ENCODE measurements at regions not wholly inside any gene's neighbourhood (a gene's known extent, or its start where the extent isn't known, plus 50 kb on each side); places are given as distances from the start of the nearest gene placed in this dataset.

DNA sequence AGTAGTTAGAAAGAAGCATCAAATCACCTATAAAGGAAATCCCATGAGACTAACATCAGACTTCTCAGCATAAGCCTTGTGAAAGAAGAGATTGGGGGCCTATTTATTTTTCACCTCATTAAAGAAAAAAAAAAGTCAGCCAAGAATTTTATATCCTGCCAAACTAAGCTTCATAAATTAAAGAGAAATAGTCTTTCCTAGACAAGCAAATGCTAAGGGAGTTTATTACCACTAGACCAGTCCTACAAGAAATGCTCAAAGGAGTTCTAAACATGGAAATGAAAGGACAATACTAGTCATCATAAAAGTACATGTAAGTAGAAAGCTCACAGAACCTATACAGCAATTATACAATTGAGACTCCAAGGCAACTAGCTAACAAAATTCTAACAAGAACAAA is 96.5 kb upstream of the OLIG3 start (continued):
- TF ChIP-seq YY1 (IDR thresholded peaks at IDR 0.05) (no peak), RXRA (IDR thresholded peaks at IDR 0.05) (no peak), CTCF (IDR thresholded peaks at IDR 0.05; ENCODE audit: low read depth, low read length, missing input control) (no peak)

- H3K9me3 ChIP-seq (ENCODE audit: control insufficient read depth in 4 of 4, low read length in 3 of 4), result peaks cover 0 to 2% (median 0%) of the 10 kb centered on the region in 4 donors
- H3K27ac ChIP-seq (ENCODE audit: low read depth in 1 of 2, low read length in 2 of 2), result no peak overlapping the region
- WGBS, result 85% methylated on average over 4 of the region's 4 CpGs
These were observed 107.3 kb upstream of the OLIG3 start for GRCh38 chr6:137601471-137601870.

More at GRCh38 chr6:137601471-137601870, 107.3 kb upstream of the OLIG3 start:
- DNase-seq (ENCODE audit: low spot score), result no peak
- H3K9ac ChIP-seq (ENCODE audit: low read depth in 1 of 2, low read length in 2 of 2), result no peak overlapping the region
- no peaks in the 10 kb centered on the region for H3K36me3 ChIP-seq (ENCODE audit: control insufficient read depth in 4 of 4, insufficient read depth in 3 of 4, low read depth in 1 of 4, low read length in 3 of 4)
- H3K4me3 ChIP-seq (ENCODE audit: low read depth in 1 of 3, low read length in 3 of 3), result no peak overlapping the region
- TF ChIP-seq HNF4G (IDR thresholded peaks at IDR 0.05), result no peak
- TF ChIP-seq, protein P1, sequence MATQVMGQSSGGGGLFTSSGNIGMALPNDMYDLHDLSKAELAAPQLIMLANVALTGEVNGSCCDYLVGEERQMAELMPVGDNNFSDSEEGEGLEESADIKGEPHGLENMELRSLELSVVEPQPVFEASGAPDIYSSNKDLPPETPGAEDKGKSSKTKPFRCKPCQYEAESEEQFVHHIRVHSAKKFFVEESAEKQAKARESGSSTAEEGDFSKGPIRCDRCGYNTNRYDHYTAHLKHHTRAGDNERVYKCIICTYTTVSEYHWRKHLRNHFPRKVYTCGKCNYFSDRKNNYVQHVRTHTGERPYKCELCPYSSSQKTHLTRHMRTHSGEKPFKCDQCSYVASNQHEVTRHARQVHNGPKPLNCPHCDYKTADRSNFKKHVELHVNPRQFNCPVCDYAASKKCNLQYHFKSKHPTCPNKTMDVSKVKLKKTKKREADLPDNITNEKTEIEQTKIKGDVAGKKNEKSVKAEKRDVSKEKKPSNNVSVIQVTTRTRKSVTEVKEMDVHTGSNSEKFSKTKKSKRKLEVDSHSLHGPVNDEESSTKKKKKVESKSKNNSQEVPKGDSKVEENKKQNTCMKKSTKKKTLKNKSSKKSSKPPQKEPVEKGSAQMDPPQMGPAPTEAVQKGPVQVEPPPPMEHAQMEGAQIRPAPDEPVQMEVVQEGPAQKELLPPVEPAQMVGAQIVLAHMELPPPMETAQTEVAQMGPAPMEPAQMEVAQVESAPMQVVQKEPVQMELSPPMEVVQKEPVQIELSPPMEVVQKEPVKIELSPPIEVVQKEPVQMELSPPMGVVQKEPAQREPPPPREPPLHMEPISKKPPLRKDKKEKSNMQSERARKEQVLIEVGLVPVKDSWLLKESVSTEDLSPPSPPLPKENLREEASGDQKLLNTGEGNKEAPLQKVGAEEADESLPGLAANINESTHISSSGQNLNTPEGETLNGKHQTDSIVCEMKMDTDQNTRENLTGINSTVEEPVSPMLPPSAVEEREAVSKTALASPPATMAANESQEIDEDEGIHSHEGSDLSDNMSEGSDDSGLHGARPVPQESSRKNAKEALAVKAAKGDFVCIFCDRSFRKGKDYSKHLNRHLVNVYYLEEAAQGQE (IDR thresholded peaks at IDR 0.05), result no peak
- no peak for TF ChIP-seq ATF3 (IDR thresholded peaks at IDR 0.05)
- TF ChIP-seq SP1 (IDR thresholded peaks at IDR 0.05), result no peak
- no peak for TF ChIP-seq MAX (IDR thresholded peaks at IDR 0.05)
- no peak for TF ChIP-seq FOXA1 (IDR thresholded peaks at IDR 0.05)
- TF ChIP-seq YY1 (IDR thresholded peaks at IDR 0.05), result no peak
- no peak for TF ChIP-seq TAF1 (conservative IDR thresholded peaks at IDR 0.05)
- TF ChIP-seq RXRA (IDR thresholded peaks at IDR 0.05), result no peak
- TF ChIP-seq CTCF (IDR thresholded peaks at IDR 0.05; ENCODE audit: low read depth, low read length, missing input control), result no peak
- TF ChIP-seq GABPA (IDR thresholded peaks at IDR 0.05 in 1 of 2, conservative IDR thresholded peaks at IDR 0.05 in 1 of 2), result no peak
- TF ChIP-seq JUND (IDR thresholded peaks at IDR 0.05), result no peak
- no peak for TF ChIP-seq HNF4A (conservative IDR thresholded peaks at IDR 0.05)
- no peak for TF ChIP-seq NR2F2 (IDR thresholded peaks at IDR 0.05)
- TF ChIP-seq ZBTB33 (IDR thresholded peaks at IDR 0.05), result no peak
- no peak for TF ChIP-seq EGR1 (IDR thresholded peaks at IDR 0.05; ENCODE audit: low read depth in 2 of 2)
- no peak for TF ChIP-seq RAD21 (IDR thresholded peaks at IDR 0.05)
- no peak for TF ChIP-seq FOXA2 (IDR thresholded peaks at IDR 0.05)
- H3K27me3 ChIP-seq (ENCODE audit: control insufficient read depth in 4 of 4, insufficient read depth in 4 of 4, low read length in 3 of 4), result peaks cover 0 to 20% (median 1%) of the 10 kb centered on the region in 4 donors
- no peaks in the 10 kb centered on the region for H3K4me1 ChIP-seq (ENCODE audit: control insufficient read depth in 4 of 4, insufficient read depth in 4 of 4, low read length in 3 of 4)
